ENCODE measurements at regions not wholly inside any gene's neighbourhood (a gene's known extent, or its start where the extent isn't known, plus 50 kb on each side); places are given as distances from the start of the nearest gene placed in this dataset.

GRCh38 chr9:106616851-106617345, 246.1 kb upstream of the ZNF462 start:
- H3K79me2 ChIP-seq (replicated peaks; ENCODE audit: insufficient read depth, low read length), result no peaks in the 10 kb centered on the region
- H3K27ac ChIP-seq (ENCODE audit: low read length), result no peak overlapping the region
- no peak overlapping the region for H2AFZ ChIP-seq (ENCODE audit: low read depth, low read length)
- H3K36me3 ChIP-seq (ENCODE audit: insufficient read depth, low read length), result no peaks in the 10 kb centered on the region
- H3K27me3 ChIP-seq (ENCODE audit: insufficient read depth, low read depth, low read length), result no peaks in the 10 kb centered on the region
- no peak overlapping the region for H3K4me3 ChIP-seq (ENCODE audit: low read length)
- H3K9me3 ChIP-seq (ENCODE audit: low read length), result no peaks in the 10 kb centered on the region
- H4K20me1 ChIP-seq (ENCODE audit: insufficient read depth), result no peaks in the 10 kb centered on the region
- H3F3A ChIP-seq (ENCODE audit: insufficient read depth, low read length, poor library complexity, severe bottlenecking), result no peaks in the 10 kb centered on the region
- TF ChIP-seq EP300 (conservative IDR thresholded peaks at IDR 0.05; ENCODE audit: poor library complexity, severe bottlenecking), result no peak
- TF ChIP-seq RAD21 (conservative IDR thresholded peaks at IDR 0.05), result no peak
- no peak for TF ChIP-seq MXI1 (conservative IDR thresholded peaks at IDR 0.05; ENCODE audit: poor library complexity, severe bottlenecking)
- H3K9ac ChIP-seq (ENCODE audit: low read length), result no peak overlapping the region
- H3K9me2 ChIP-seq (ENCODE audit: insufficient read depth, low read length), result no peaks in the 10 kb centered on the region
- H3K4me2 ChIP-seq (ENCODE audit: low read length), result no peak overlapping the region

- TF ChIP-seq TAF1 (IDR thresholded peaks at IDR 0.05; ENCODE audit: low read depth) (no peak), CTCF (IDR thresholded peaks at IDR 0.05; ENCODE audit: poor library complexity, severe bottlenecking) (no peak), RAD21 (conservative IDR thresholded peaks at IDR 0.05) (no peak), EZH2 (IDR thresholded peaks at IDR 0.05; ENCODE audit: borderline replicate concordance, insufficient read depth, low read length, poor library complexity, severe bottlenecking) (no peak), REST (IDR thresholded peaks at IDR 0.05; ENCODE audit: borderline replicate concordance) (no peak), POLR2AphosphoS5 (IDR thresholded peaks at IDR 0.05) (no peak), SMC3 (conservative IDR thresholded peaks at IDR 0.05; ENCODE audit: poor library complexity) (no peak), EP300 (conservative IDR thresholded peaks at IDR 0.05; ENCODE audit: poor library complexity, severe bottlenecking) (no peak), MXI1 (conservative IDR thresholded peaks at IDR 0.05; ENCODE audit: poor library complexity, severe bottlenecking) (no peak)
- Histone ChIP-seq H3K9me2 (ENCODE audit: insufficient read depth, low read length) (no peaks in the 10 kb centered on the region), H3K27me3 (ENCODE audit: insufficient read depth, low read depth, low read length) (no peaks in the 10 kb centered on the region), H3K9ac (ENCODE audit: low read length) (no peak overlapping the region), H3F3A (ENCODE audit: insufficient read depth, low read length, poor library complexity, severe bottlenecking) (no peaks in the 10 kb centered on the region), H2AFZ (ENCODE audit: low read depth, low read length) (no peak overlapping the region), H3K9me3 (ENCODE audit: low read length) (no peaks in the 10 kb centered on the region), H3K36me3 (ENCODE audit: insufficient read depth, low read length) (no peaks in the 10 kb centered on the region), H4K20me1 (ENCODE audit: insufficient read depth) (no peaks in the 10 kb centered on the region), H3K4me2 (ENCODE audit: low read length) (no peak overlapping the region), H3K27ac (ENCODE audit: low read length) (no peak overlapping the region), H3K4me3 (ENCODE audit: low read length) (no peak overlapping the region), H3K79me2 (replicated peaks; ENCODE audit: insufficient read depth, low read length) (no peaks in the 10 kb centered on the region)
Observed at GRCh38 chr9:106619211-106619610, 243.8 kb upstream of the ZNF462 start.

All from neural cell (in vitro differentiated cells).